Adrenal gland (tissue), 5 donors: ENCODE measurements at regions not wholly inside any gene's neighbourhood (a gene's known extent, or its start where the extent isn't known, plus 50 kb on each side); places are given as distances from the start of the nearest gene placed in this dataset.

ENCODE experiments used
- CTCF ChIP-seq, 6 experiments: fragments of 450-650 bp in 4 of 6; fragments of 200-600 bp in 2 of 6; sonication (generic) in 1 of 6; IDR thresholded peaks; 1 replicate in 5 of 6; 2 replicates in 1 of 6; pipeline versions ENCODE4 v1.5.1 to v1.8.0; 2016 to 2021; ENCODE audit warnings: antibody characterized with exemption in 6 of 6, mild to moderate bottlenecking in 2 of 6, moderate library complexity in 1 of 6
- POLR2A ChIP-seq, 2 donors: fragments of 450-650 bp; IDR thresholded peaks; one replicate each; pipeline ENCODE4 v1.6.1; 2017; ENCODE audit warnings: antibody characterized with exemption in 2 of 2, mild to moderate bottlenecking in 2 of 2, moderate library complexity in 1 of 2
- donor health status: DM: no; HTN: no; CAD: no.

GRCh38 chr2:59921743-59922142, 631.7 kb downstream of the BCL11A start:
- TF ChIP-seq POLR2A (IDR thresholded peaks at IDR 0.05): no peak
- TF ChIP-seq CTCF (IDR thresholded peaks at IDR 0.05): no peak
